ENCODE measurements at regions not wholly inside any gene's neighbourhood (a gene's known extent, or its start where the extent isn't known, plus 50 kb on each side); places are given as distances from the start of the nearest gene placed in this dataset.

- TF ChIP-seq USF2 (IDR thresholded peaks at IDR 0.05) (no peak), POLR2A (IDR thresholded peaks at IDR 0.05; ENCODE audit: low read length) (no peak), ESRRA (IDR thresholded peaks at IDR 0.05; ENCODE audit: borderline replicate concordance, low read length) (no peak), ZFP36 (IDR thresholded peaks at IDR 0.05; ENCODE audit: borderline replicate concordance, partially characterized antibody) (no peak), CTCF (IDR thresholded peaks at IDR 0.05) (no peak), TP53 (CRISPR knock-in tag; IDR thresholded peaks at IDR 0.05) (no peak), POLR2AphosphoS2 (conservative IDR thresholded peaks at IDR 0.05; ENCODE audit: low read length) (no peak), SREBF2 (IDR thresholded peaks at IDR 0.05) (no peak), ELK1 (IDR thresholded peaks at IDR 0.05; ENCODE audit: low read depth, low read length) (no peak), RARB (CRISPR knock-in tag; IDR thresholded peaks at IDR 0.05) (no peak)
Observed at GRCh38 chr10:45091968-45092367, 91.2 kb downstream of the ZNF22 start.

All from A549 (cell line).